ENCODE measurements at regions not wholly inside any gene's neighbourhood (a gene's known extent, or its start where the extent isn't known, plus 50 kb on each side); places are given as distances from the start of the nearest gene placed in this dataset.
A peak's percentile ranks its signal among the peaks of the same experiment; 100 is the strongest.

GRCh38 chr21:38909929-38910328 is 104.2 kb downstream of the ETS2 start:
- DNase-seq (no peak), ATAC-seq (ENCODE audit: low FRiP score in 2 of 2) (no peak)
- Histone ChIP-seq H3K27me3 (no peaks in the 10 kb centered on the region), H3K4me1 (peaks cover 38 to 51% (median 42%) of the 10 kb centered on the region in 4 donors), H3K4me3 (no peak overlapping the region), H3K27ac (peak overlapping the region; percentile 3 to 74 (median 44)), H3K36me3 (no peaks in the 10 kb centered on the region), H3K9me3 (no peaks in the 10 kb centered on the region)
- TF ChIP-seq CTCF (IDR thresholded peaks at IDR 0.05) (no peak), EP300 (IDR thresholded peaks at IDR 0.05) (no peak), POLR2AphosphoS5 (IDR thresholded peaks at IDR 0.05) (no peak), POLR2A (IDR thresholded peaks at IDR 0.05) (no peak)
- WGBS, 2 donors = 72 to 91% methylated on average over 7 of the region's 7 CpGs

- Histone ChIP-seq H3K27me3 (no peaks in the 10 kb centered on the region), H3K4me1 (peaks cover 37 to 45% (median 38%) of the 10 kb centered on the region in 4 donors), H3K36me3 (no peaks in the 10 kb centered on the region), H3K27ac (peak overlapping the region in 1 of 4 donors; percentile 3), H3K9me3 (no peaks in the 10 kb centered on the region), H3K4me3 (no peak overlapping the region)
- DNase-seq (no peak), ATAC-seq (ENCODE audit: low FRiP score in 2 of 2) (no peak)
- WGBS, 2 donors = 90 to 92% methylated on average over 8 of the region's 8 CpGs
- TF ChIP-seq CTCF (IDR thresholded peaks at IDR 0.05) (no peak), POLR2AphosphoS5 (IDR thresholded peaks at IDR 0.05) (no peak), EP300 (IDR thresholded peaks at IDR 0.05) (no peak), POLR2A (IDR thresholded peaks at IDR 0.05) (no peak)
Observed at GRCh38 chr21:38909109-38909508, 103.4 kb downstream of the ETS2 start.

GRCh38 chr21:38908537-38908936 is 102.8 kb downstream of the ETS2 start:
- Histone ChIP-seq H3K36me3 (no peaks in the 10 kb centered on the region), H3K27ac (peak overlapping the region in 3 of 4 donors; percentile 12 to 80 (median 76)), H3K4me1 (peaks cover 35 to 43% (median 37%) of the 10 kb centered on the region in 4 donors), H3K9me3 (no peaks in the 10 kb centered on the region), H3K27me3 (no peaks in the 10 kb centered on the region), H3K4me3 (no peak overlapping the region)
- no peak for TF ChIP-seq EP300 (IDR thresholded peaks at IDR 0.05)
- no peak for TF ChIP-seq CTCF (IDR thresholded peaks at IDR 0.05)
- TF ChIP-seq POLR2A (IDR thresholded peaks at IDR 0.05) = no peak
- TF ChIP-seq POLR2AphosphoS5 (IDR thresholded peaks at IDR 0.05) = no peak
- WGBS, 2 donors = 92 to 96% methylated on average over 4 of the region's 4 CpGs
- DNase-seq = no peak
- no peak for ATAC-seq (ENCODE audit: low FRiP score in 2 of 2)

GRCh38 chr21:38905752-38906151 is 100.0 kb downstream of the ETS2 start:
- H3K9me3 ChIP-seq = no peaks in the 10 kb centered on the region
- H3K27me3 ChIP-seq = no peaks in the 10 kb centered on the region
- no peaks in the 10 kb centered on the region for H3K36me3 ChIP-seq
- no peak overlapping the region for H3K4me3 ChIP-seq
- H3K27ac ChIP-seq = peak overlapping the region in 2 of 4 donors; percentile 23 to 51
- DNase-seq (no peak), ATAC-seq (ENCODE audit: low FRiP score in 2 of 2) (no peak)
- WGBS, 2 donors = 83 to 95% methylated on average over 6 to 8 of the region's 8 CpGs
- TF ChIP-seq POLR2A (IDR thresholded peaks at IDR 0.05) = no peak
- TF ChIP-seq CTCF (IDR thresholded peaks at IDR 0.05) = no peak
- no peak for TF ChIP-seq EP300 (IDR thresholded peaks at IDR 0.05)
- peaks cover 19 to 26% (median 23%) of the 10 kb centered on the region in 4 donors for H3K4me1 ChIP-seq

GRCh38 chr21:38905328-38905727 is 99.6 kb downstream of the ETS2 start:
- no peaks in the 10 kb centered on the region for H3K9me3 ChIP-seq
- ATAC-seq (ENCODE audit: low FRiP score in 2 of 2) = no peak
- peaks cover 15 to 22% (median 19%) of the 10 kb centered on the region in 4 donors for H3K4me1 ChIP-seq

More at GRCh38 chr21:38905328-38905727, 99.6 kb downstream of the ETS2 start:
- Histone ChIP-seq H3K27ac (no peak overlapping the region), H3K36me3 (no peaks in the 10 kb centered on the region), H3K4me3 (no peak overlapping the region), H3K27me3 (no peaks in the 10 kb centered on the region)
- 95% methylated on average over 2 to 4 of the region's 4 CpGs for WGBS, 2 donors
- TF ChIP-seq POLR2AphosphoS5 (IDR thresholded peaks at IDR 0.05) (no peak), POLR2A (IDR thresholded peaks at IDR 0.05) (no peak), CTCF (IDR thresholded peaks at IDR 0.05) (no peak), EP300 (IDR thresholded peaks at IDR 0.05) (no peak)
- DNase-seq = no peak

Data from upper lobe of left lung (tissue), 6 donors.